ENCODE measurements at regions not wholly inside any gene's neighbourhood (a gene's known extent, or its start where the extent isn't known, plus 50 kb on each side); places are given as distances from the start of the nearest gene placed in this dataset.

DNA sequence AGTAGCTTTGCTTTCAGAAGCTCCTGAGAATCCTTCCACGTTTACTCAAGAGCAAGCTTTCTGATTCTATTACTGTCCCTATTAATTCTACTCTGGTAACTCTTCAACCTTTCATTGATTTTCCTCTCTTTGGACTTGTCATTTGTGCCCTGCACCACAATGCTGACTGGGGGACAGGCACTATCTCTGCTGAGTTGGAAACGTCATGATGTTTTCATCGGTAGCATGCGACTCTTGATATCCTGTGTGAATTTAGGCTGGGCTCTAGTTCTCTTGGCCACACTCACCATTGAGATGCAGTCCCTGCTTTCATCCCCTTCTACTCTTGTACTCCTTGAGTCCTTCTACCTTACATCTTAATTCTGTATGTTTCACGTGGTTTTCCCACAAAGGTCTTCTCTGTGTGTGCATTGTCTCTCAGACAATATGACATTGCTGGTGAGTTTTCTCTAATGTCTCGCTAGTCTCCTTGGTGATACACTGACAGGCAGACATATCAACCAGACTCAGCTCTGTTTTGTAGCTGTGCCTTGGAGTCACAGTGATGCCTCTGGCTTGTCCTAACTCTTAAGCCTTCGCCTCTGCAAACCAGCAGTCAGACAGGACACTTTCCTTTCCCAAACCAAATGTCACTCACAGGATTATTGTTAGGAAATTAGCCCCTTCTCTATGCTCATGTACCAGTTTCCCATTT lies 223.6 kb upstream of the ADGRL2 start:
- TF ChIP-seq, protein P1, sequence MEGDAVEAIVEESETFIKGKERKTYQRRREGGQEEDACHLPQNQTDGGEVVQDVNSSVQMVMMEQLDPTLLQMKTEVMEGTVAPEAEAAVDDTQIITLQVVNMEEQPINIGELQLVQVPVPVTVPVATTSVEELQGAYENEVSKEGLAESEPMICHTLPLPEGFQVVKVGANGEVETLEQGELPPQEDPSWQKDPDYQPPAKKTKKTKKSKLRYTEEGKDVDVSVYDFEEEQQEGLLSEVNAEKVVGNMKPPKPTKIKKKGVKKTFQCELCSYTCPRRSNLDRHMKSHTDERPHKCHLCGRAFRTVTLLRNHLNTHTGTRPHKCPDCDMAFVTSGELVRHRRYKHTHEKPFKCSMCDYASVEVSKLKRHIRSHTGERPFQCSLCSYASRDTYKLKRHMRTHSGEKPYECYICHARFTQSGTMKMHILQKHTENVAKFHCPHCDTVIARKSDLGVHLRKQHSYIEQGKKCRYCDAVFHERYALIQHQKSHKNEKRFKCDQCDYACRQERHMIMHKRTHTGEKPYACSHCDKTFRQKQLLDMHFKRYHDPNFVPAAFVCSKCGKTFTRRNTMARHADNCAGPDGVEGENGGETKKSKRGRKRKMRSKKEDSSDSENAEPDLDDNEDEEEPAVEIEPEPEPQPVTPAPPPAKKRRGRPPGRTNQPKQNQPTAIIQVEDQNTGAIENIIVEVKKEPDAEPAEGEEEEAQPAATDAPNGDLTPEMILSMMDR (IDR thresholded peaks at IDR 0.05), result no peak
- H3K4me1 Mint-ChIP-seq (ENCODE audit: unreplicated experiment), result no peaks in the 10 kb centered on the region
- H3K36me3 Mint-ChIP-seq (ENCODE audit: unreplicated experiment), result no peaks in the 10 kb centered on the region
- no peaks in the 10 kb centered on the region for H3K27me3 Mint-ChIP-seq (ENCODE audit: unreplicated experiment)
- no peak overlapping the region for H3K27ac Mint-ChIP-seq (ENCODE audit: unreplicated experiment)
- H3K9me3 Mint-ChIP-seq (ENCODE audit: unreplicated experiment), result no peaks in the 10 kb centered on the region
- H3K4me3 Mint-ChIP-seq (ENCODE audit: unreplicated experiment), result no peak overlapping the region
- no peak for DNase-seq (ENCODE audit: extremely low spot score, unreplicated experiment)

DNA sequence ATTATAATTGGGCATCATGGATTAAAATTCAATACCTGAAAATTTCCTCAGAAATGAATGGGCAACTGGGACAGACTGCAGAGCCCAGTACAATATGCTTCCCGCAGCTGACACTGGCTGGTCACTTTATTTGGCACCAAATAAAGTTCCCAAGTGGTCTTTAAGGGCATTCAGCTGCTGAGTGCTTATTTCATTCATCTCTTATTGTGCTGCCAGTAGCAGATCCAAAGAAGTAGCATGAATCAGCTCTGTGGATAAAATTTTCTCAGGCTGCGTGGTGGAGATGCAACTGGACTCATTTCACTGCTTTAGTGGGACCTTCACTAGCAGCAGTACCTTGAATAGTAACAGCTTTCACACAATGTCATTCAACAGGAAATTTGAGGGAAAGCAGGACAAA lies 226.3 kb upstream of the ADGRL2 start:
- no peaks in the 10 kb centered on the region for H3K27me3 Mint-ChIP-seq (ENCODE audit: unreplicated experiment)
- TF ChIP-seq, protein P1 (IDR thresholded peaks at IDR 0.05), result no peak
- no peak overlapping the region for H3K27ac Mint-ChIP-seq (ENCODE audit: unreplicated experiment)
- no peaks in the 10 kb centered on the region for H3K9me3 Mint-ChIP-seq (ENCODE audit: unreplicated experiment)
- no peaks in the 10 kb centered on the region for H3K36me3 Mint-ChIP-seq (ENCODE audit: unreplicated experiment)
- no peaks in the 10 kb centered on the region for H3K4me1 Mint-ChIP-seq (ENCODE audit: unreplicated experiment)
- no peak for DNase-seq (ENCODE audit: extremely low spot score, unreplicated experiment)
- H3K4me3 Mint-ChIP-seq (ENCODE audit: unreplicated experiment), result no peak overlapping the region

DNA sequence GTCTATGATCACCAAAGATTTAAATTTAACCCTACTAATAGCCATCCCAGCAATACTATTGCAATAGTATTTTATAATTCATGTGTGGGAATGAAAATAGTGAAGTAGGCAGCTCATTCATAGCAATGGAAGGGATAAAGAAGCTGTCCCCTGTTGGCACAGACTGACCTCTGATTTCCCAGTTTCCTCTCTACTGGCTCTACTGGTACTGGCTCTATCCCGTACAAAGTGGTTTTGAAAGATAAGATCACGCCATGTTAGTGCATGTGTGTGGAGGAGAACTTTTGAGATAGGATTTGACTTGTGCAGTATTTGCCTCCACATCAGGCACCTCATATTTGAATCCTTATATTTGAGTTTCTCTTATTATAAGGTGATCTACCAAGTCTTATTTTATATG lies 227.3 kb upstream of the ADGRL2 start:
- Mint-ChIP-seq H3K27ac (ENCODE audit: unreplicated experiment) (no peak overlapping the region), H3K27me3 (ENCODE audit: unreplicated experiment) (no peaks in the 10 kb centered on the region), H3K9me3 (ENCODE audit: unreplicated experiment) (no peaks in the 10 kb centered on the region), H3K4me1 (ENCODE audit: unreplicated experiment) (no peaks in the 10 kb centered on the region), H3K4me3 (ENCODE audit: unreplicated experiment) (no peak overlapping the region), H3K36me3 (ENCODE audit: unreplicated experiment) (no peaks in the 10 kb centered on the region)
- DNase-seq (ENCODE audit: extremely low spot score, unreplicated experiment), result no peak
- TF ChIP-seq, protein P1 (IDR thresholded peaks at IDR 0.05), result no peak

DNA sequence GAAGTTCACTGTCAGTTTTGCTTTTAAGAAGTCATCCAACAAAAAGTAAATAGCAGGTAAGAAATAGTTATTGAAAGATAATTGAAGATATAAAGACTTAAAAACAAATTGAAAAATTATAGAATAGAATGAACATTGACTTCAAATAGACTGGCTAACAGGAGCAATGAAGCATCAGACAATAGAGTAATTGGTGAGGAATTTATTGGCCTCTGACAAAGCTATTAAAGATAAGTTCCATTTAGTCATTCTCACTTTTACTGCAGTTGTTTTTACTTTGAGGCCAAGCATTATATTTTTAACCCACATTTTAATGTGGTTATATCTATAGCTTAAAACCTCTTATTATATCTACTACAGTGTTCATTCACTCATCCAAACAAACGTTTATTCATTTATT lies 228.8 kb upstream of the ADGRL2 start:
- H3K27ac Mint-ChIP-seq (ENCODE audit: unreplicated experiment), result no peak overlapping the region
- H3K36me3 Mint-ChIP-seq (ENCODE audit: unreplicated experiment), result no peaks in the 10 kb centered on the region
- DNase-seq (ENCODE audit: extremely low spot score, unreplicated experiment), result no peak
- no peaks in the 10 kb centered on the region for H3K9me3 Mint-ChIP-seq (ENCODE audit: unreplicated experiment)
- H3K4me3 Mint-ChIP-seq (ENCODE audit: unreplicated experiment), result no peak overlapping the region
- TF ChIP-seq, protein P1 (IDR thresholded peaks at IDR 0.05), result no peak
- no peaks in the 10 kb centered on the region for H3K27me3 Mint-ChIP-seq (ENCODE audit: unreplicated experiment)
- H3K4me1 Mint-ChIP-seq (ENCODE audit: unreplicated experiment), result no peaks in the 10 kb centered on the region

DNA sequence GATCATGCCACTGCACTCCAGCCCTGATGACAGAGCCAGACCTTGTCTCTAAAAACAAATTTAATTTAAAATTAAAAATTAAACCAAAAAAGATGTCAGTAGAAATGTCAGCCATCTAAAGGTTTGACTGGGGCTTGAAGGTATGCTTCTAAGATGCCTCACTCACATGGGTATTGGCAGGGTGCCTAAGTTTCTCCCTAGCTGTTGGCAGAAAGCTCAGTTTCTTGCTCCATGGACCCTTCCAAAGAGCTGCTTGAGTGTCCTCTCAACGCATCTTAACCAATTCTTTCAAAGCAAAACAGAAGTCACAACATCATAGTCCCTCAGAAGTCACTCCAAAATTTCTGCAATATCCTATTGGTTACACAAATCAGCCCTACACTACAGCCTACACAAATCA lies 231.0 kb upstream of the ADGRL2 start:
- DNase-seq (ENCODE audit: extremely low spot score, unreplicated experiment), result no peak
- H3K36me3 Mint-ChIP-seq (ENCODE audit: unreplicated experiment), result no peaks in the 10 kb centered on the region

More for the DNA sequence above, 231.0 kb upstream of the ADGRL2 start:
- Mint-ChIP-seq H3K27me3 (ENCODE audit: unreplicated experiment) (no peaks in the 10 kb centered on the region), H3K4me3 (ENCODE audit: unreplicated experiment) (no peak overlapping the region), H3K4me1 (ENCODE audit: unreplicated experiment) (no peaks in the 10 kb centered on the region), H3K9me3 (ENCODE audit: unreplicated experiment) (no peaks in the 10 kb centered on the region), H3K27ac (ENCODE audit: unreplicated experiment) (no peak overlapping the region)
- TF ChIP-seq, protein P1 (IDR thresholded peaks at IDR 0.05), result no peak
